Kasumi-1 (cell line): ENCODE measurements at regions not wholly inside any gene's neighbourhood (a gene's known extent, or its start where the extent isn't known, plus 50 kb on each side); places are given as distances from the start of the nearest gene placed in this dataset.
"Not testable (repeated sequence)": the region's sequence is repeated elsewhere in the genome, so short reads cannot be mapped to it uniquely, and the experiment has no call there.

Source experiments
- DNase-seq, 2 experiments: peaks; one replicate each; lab custom pipeline; 2025; lab: John Stamatoyannopoulos, UW

GRCh38 chr16:29234536-29235275 is 171.8 kb downstream of the NPIPB11 start:
- DNase-seq, result not testable (repeated sequence)

GRCh38 chr16:29233705-29234404 is 172.7 kb downstream of the NPIPB11 start:
- not testable (repeated sequence) for DNase-seq

GRCh38 chr16:29232811-29233704 is 173.5 kb downstream of the NPIPB11 start:
- no peak for DNase-seq

GRCh38 chr16:29232160-29232705 is 174.3 kb downstream of the NPIPB11 start:
- DNase-seq, result not testable (repeated sequence)

GRCh38 chr16:29231244-29231643 is 175.3 kb downstream of the NPIPB11 start:
- DNase-seq, result no peak

GRCh38 chr16:29230671-29231096 is 175.8 kb downstream of the NPIPB11 start:
- no peak for DNase-seq

- not testable (repeated sequence) for DNase-seq
These were observed 176.4 kb downstream of the NPIPB11 start for GRCh38 chr16:29230006-29230668.

- DNase-seq, result not testable (repeated sequence)
These were observed 176.9 kb downstream of the NPIPB11 start for GRCh38 chr16:29229616-29230005.

GRCh38 chr16:29228664-29229611 is 177.6 kb downstream of the NPIPB11 start:
- not testable (repeated sequence) for DNase-seq

- peak; percentile 23 to 27 for DNase-seq
These were observed 178.5 kb downstream of the NPIPB11 start for GRCh38 chr16:29227751-29228663.

- no peak for DNase-seq
These were observed 179.7 kb downstream of the NPIPB11 start for GRCh38 chr16:29226782-29227181.

- not testable (repeated sequence) for DNase-seq
These were observed 181.8 kb downstream of the NPIPB11 start for GRCh38 chr16:29224675-29225074.

- DNase-seq, result not testable (repeated sequence)
These were observed 183.9 kb downstream of the NPIPB11 start for GRCh38 chr16:29222615-29223014.

GRCh38 chr16:29222008-29222407 is 184.5 kb downstream of the NPIPB11 start:
- DNase-seq, result not testable (repeated sequence)

GRCh38 chr16:29221281-29221955 is 185.1 kb downstream of the NPIPB11 start:
- DNase-seq, result not testable (repeated sequence)

- DNase-seq, result not testable (repeated sequence)
These were observed 185.8 kb downstream of the NPIPB11 start for GRCh38 chr16:29220647-29221191.

- DNase-seq, result not testable (repeated sequence)
These were observed 186.4 kb downstream of the NPIPB11 start for GRCh38 chr16:29219966-29220646.

- not testable (repeated sequence) for DNase-seq
These were observed 186.9 kb downstream of the NPIPB11 start for GRCh38 chr16:29219562-29219961.
